ENCODE measurements at regions not wholly inside any gene's neighbourhood (a gene's known extent, or its start where the extent isn't known, plus 50 kb on each side); places are given as distances from the start of the nearest gene placed in this dataset.

DNA sequence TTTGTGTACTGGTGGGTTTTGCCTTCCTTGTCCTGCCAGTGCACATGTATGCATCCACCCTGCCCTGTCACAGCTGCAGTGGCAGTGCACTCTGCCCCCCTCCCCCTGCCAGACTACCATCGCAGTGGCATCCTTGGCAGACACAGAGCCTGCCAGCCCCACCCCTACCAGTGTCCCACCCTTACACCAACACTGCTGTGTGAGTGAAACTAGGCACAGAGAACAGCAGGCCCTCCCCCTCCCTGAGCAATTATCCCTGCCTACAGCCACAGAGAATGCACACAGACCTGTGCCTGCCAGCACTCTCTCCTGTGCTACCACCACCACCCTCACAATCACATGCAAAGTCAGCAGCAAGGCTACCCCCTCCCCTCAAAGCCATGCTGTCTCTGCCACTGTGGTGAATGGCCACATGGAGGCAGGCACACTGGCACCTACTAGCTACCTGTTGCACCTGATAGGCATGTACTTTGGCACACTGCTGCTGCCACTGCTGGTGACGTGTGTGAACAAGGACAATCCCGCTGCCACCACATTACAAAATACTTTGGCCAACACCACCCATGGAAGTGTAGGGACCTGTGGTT, 239.8 kb downstream of the CALCRL start:
- TF ChIP-seq POLR2A (IDR thresholded peaks at IDR 0.05), result no peak
- TF ChIP-seq, protein P1, sequence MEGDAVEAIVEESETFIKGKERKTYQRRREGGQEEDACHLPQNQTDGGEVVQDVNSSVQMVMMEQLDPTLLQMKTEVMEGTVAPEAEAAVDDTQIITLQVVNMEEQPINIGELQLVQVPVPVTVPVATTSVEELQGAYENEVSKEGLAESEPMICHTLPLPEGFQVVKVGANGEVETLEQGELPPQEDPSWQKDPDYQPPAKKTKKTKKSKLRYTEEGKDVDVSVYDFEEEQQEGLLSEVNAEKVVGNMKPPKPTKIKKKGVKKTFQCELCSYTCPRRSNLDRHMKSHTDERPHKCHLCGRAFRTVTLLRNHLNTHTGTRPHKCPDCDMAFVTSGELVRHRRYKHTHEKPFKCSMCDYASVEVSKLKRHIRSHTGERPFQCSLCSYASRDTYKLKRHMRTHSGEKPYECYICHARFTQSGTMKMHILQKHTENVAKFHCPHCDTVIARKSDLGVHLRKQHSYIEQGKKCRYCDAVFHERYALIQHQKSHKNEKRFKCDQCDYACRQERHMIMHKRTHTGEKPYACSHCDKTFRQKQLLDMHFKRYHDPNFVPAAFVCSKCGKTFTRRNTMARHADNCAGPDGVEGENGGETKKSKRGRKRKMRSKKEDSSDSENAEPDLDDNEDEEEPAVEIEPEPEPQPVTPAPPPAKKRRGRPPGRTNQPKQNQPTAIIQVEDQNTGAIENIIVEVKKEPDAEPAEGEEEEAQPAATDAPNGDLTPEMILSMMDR (IDR thresholded peaks at IDR 0.05), result no peak

Measured in body of pancreas (tissue), 4 donors.